ENCODE measurements at regions not wholly inside any gene's neighbourhood (a gene's known extent, or its start where the extent isn't known, plus 50 kb on each side); places are given as distances from the start of the nearest gene placed in this dataset.

DNA sequence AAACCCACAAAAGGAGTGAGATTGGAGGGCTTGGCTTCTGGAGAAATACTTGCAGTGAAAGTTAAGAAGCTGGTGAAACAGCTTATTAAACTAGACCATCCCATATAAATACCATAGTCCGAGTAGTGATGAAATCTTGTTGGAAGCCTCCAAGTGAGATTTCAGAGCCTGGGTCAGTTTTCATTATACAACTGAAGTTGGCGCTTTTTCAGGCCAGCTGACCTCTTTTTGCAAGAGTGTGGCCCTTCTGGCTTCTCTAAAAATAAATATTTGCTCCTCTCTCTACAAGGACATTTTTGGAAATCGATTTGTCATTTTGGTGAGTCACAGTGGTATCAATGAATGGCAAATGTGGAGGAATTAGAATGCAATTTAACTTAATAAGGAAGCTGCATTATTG lies 51.2 kb upstream of the THRB start:
- no peaks in the 10 kb centered on the region for H3K9me3 Mint-ChIP-seq (ENCODE audit: low read depth, unreplicated experiment)
- peaks cover 17% of the 10 kb centered on the region for H3K4me1 Mint-ChIP-seq (ENCODE audit: low read depth, unreplicated experiment)
- H3K27me3 Mint-ChIP-seq (ENCODE audit: unreplicated experiment) = no peaks in the 10 kb centered on the region
- BruUV-seq (replicated peaks) = no TSS peak
- TF ChIP-seq, protein P1, sequence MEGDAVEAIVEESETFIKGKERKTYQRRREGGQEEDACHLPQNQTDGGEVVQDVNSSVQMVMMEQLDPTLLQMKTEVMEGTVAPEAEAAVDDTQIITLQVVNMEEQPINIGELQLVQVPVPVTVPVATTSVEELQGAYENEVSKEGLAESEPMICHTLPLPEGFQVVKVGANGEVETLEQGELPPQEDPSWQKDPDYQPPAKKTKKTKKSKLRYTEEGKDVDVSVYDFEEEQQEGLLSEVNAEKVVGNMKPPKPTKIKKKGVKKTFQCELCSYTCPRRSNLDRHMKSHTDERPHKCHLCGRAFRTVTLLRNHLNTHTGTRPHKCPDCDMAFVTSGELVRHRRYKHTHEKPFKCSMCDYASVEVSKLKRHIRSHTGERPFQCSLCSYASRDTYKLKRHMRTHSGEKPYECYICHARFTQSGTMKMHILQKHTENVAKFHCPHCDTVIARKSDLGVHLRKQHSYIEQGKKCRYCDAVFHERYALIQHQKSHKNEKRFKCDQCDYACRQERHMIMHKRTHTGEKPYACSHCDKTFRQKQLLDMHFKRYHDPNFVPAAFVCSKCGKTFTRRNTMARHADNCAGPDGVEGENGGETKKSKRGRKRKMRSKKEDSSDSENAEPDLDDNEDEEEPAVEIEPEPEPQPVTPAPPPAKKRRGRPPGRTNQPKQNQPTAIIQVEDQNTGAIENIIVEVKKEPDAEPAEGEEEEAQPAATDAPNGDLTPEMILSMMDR (IDR thresholded peaks at IDR 0.05; ENCODE audit: unreplicated experiment) = no peak
- CTCF ChIA-PET = interaction anchor here (0.6 kb wide), 1 partner anchor 33 kb away, joined by 10 read pairs; no protein-coding TSS in a partner anchor
- intact Hi-C loops (cut with micrococcal nuclease; ENCODE audit: unreplicated experiment) = no loop called here
- no peak for DNase-seq
- no peaks in the 10 kb centered on the region for H3K36me3 Mint-ChIP-seq (ENCODE audit: insufficient read depth, unreplicated experiment)
- no peak overlapping the region for H3K4me3 Mint-ChIP-seq (ENCODE audit: low read depth, unreplicated experiment)
- no peak overlapping the region for H3K27ac Mint-ChIP-seq (ENCODE audit: unreplicated experiment)

GRCh38 chr3:24548278-24548677 lies 53.6 kb upstream of the THRB start:
- no peaks in the 10 kb centered on the region for H3K27me3 Mint-ChIP-seq (ENCODE audit: unreplicated experiment)
- TF ChIP-seq, protein P1 (IDR thresholded peaks at IDR 0.05; ENCODE audit: unreplicated experiment) = no peak
- no peak overlapping the region for H3K4me3 Mint-ChIP-seq (ENCODE audit: low read depth, unreplicated experiment)
- no peak for DNase-seq
- no peaks in the 10 kb centered on the region for H3K9me3 Mint-ChIP-seq (ENCODE audit: low read depth, unreplicated experiment)
- no peak overlapping the region for H3K27ac Mint-ChIP-seq (ENCODE audit: unreplicated experiment)
- intact Hi-C loops (cut with micrococcal nuclease; ENCODE audit: unreplicated experiment) = no loop called here
- H3K36me3 Mint-ChIP-seq (ENCODE audit: insufficient read depth, unreplicated experiment) = no peaks in the 10 kb centered on the region
- CTCF ChIA-PET = interaction anchor here (2.0 kb wide), 2 partner anchors 15 to 21 kb away, joined by 4 to 5 read pairs; no protein-coding TSS in a partner anchor
- peaks cover 9% of the 10 kb centered on the region for H3K4me1 Mint-ChIP-seq (ENCODE audit: low read depth, unreplicated experiment)
- BruUV-seq (replicated peaks) = no TSS peak

DNA sequence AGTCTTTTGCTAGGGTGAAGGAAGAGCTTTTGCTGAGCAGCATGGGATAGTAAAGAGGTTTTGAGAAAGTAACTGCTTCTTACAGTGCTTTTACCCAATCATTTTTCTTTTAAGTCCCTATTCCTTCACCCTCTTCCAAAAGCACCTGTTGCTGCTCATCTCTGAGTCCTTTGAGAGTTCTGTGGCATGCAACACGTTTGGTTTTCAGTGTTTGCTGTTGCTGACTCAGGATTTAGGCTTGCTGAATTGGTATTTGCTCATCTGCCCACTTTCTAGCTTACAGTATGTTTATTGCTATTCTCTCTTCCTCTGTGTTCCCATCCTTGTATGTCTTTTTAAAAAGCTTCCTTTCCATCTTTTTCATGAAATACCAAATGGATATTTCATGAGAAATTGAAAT lies 55.9 kb upstream of the THRB start:
- H3K27ac Mint-ChIP-seq (ENCODE audit: unreplicated experiment) = no peak overlapping the region
- intact Hi-C loops (cut with micrococcal nuclease; ENCODE audit: unreplicated experiment) = no loop called here
- H3K27me3 Mint-ChIP-seq (ENCODE audit: unreplicated experiment) = no peaks in the 10 kb centered on the region
- H3K9me3 Mint-ChIP-seq (ENCODE audit: low read depth, unreplicated experiment) = no peaks in the 10 kb centered on the region
- TF ChIP-seq, protein P1 (IDR thresholded peaks at IDR 0.05; ENCODE audit: unreplicated experiment) = no peak
- BruUV-seq (replicated peaks) = no TSS peak
- no peaks in the 10 kb centered on the region for H3K36me3 Mint-ChIP-seq (ENCODE audit: insufficient read depth, unreplicated experiment)
- no peak for DNase-seq
- H3K4me3 Mint-ChIP-seq (ENCODE audit: low read depth, unreplicated experiment) = no peak overlapping the region
- H3K4me1 Mint-ChIP-seq (ENCODE audit: low read depth, unreplicated experiment) = peaks cover 9% of the 10 kb centered on the region
- CTCF ChIA-PET = no interaction called here

DNA sequence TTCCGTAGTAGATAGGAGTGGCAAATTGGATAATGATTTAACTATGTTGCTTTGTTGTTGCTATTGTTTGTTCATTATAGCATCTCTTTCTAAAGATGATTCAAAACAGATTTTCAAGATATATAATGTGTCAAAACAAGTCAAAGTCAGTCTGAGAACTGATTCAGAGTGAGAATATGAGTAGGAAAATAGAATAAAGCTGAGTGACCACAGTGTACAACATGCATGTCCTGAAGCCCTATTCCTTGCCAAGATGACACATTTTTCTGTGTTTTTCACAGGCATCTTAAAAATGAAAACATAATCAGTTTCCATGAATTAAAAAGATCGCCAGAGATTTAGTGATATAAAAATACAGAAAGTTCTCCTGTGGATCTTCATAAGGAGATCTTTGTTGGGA lies 57.0 kb upstream of the THRB start:
- intact Hi-C loops (cut with micrococcal nuclease; ENCODE audit: unreplicated experiment) = no loop called here

More for the DNA sequence above, 57.0 kb upstream of the THRB start:
- no peak overlapping the region for H3K27ac Mint-ChIP-seq (ENCODE audit: unreplicated experiment)
- no peaks in the 10 kb centered on the region for H3K9me3 Mint-ChIP-seq (ENCODE audit: low read depth, unreplicated experiment)
- CTCF ChIA-PET = no interaction called here
- DNase-seq = no peak
- no peaks in the 10 kb centered on the region for H3K36me3 Mint-ChIP-seq (ENCODE audit: insufficient read depth, unreplicated experiment)
- peaks cover 9% of the 10 kb centered on the region for H3K4me1 Mint-ChIP-seq (ENCODE audit: low read depth, unreplicated experiment)
- H3K4me3 Mint-ChIP-seq (ENCODE audit: low read depth, unreplicated experiment) = no peak overlapping the region
- no TSS peak for BruUV-seq (replicated peaks)
- TF ChIP-seq, protein P1 (IDR thresholded peaks at IDR 0.05; ENCODE audit: unreplicated experiment) = no peak
- H3K27me3 Mint-ChIP-seq (ENCODE audit: unreplicated experiment) = no peaks in the 10 kb centered on the region

All from Calu3 (cell line).